ENCODE measurements at regions not wholly inside any gene's neighbourhood (a gene's known extent, or its start where the extent isn't known, plus 50 kb on each side); places are given as distances from the start of the nearest gene placed in this dataset.

DNA sequence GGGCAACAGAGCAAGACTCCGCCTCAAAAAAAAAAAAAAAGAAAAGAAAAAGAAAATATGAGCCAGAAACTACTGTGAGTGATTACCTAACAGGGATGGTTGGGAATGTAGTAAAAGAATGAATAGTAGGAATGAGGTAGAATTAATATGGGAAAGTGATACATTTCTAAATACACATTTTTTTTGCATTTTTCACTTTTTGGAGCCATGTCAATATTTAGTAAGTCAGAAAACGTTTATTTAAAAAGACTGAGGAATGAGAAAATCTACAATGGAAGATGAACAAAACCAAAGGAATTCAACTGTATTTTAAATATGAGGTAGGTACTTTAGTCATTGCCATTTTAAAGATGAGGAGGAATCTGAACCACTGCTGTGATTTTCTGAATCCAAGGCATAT lies 817.2 kb upstream of the CADM2 start:
- intact Hi-C loops (cut with micrococcal nuclease), result no loop called here
- Histone ChIP-seq H3K27ac (ENCODE audit: low read length) (no peak overlapping the region), H3K4me3 (ENCODE audit: low read length) (no peak overlapping the region), H3K27me3 (ENCODE audit: control insufficient read depth, insufficient read depth, low read length) (no peaks in the 10 kb centered on the region), H3K9me3 (ENCODE audit: control insufficient read depth, insufficient read depth, low read length) (no peaks in the 10 kb centered on the region), H3K4me1 (ENCODE audit: control insufficient read depth, insufficient read depth, low read length) (no peaks in the 10 kb centered on the region), H3K36me3 (ENCODE audit: control insufficient read depth, insufficient read depth, low read length) (no peaks in the 10 kb centered on the region)
- 90% methylated on average over 2 of the region's 2 CpGs for WGBS (ENCODE audit: insufficient coverage)
- DNase-seq, result no peak
- Mint-ChIP-seq H3K4me3 (no peak overlapping the region), H3K27ac (no peak overlapping the region), H3K36me3 (no peaks in the 10 kb centered on the region), H3K9me3 (peaks cover 7% of the 10 kb centered on the region in 2 donors), H3K4me1 (no peaks in the 10 kb centered on the region), H3K27me3 (ENCODE audit: low read depth in 2 of 2) (no peaks in the 10 kb centered on the region)
- TF ChIP-seq, protein P1, sequence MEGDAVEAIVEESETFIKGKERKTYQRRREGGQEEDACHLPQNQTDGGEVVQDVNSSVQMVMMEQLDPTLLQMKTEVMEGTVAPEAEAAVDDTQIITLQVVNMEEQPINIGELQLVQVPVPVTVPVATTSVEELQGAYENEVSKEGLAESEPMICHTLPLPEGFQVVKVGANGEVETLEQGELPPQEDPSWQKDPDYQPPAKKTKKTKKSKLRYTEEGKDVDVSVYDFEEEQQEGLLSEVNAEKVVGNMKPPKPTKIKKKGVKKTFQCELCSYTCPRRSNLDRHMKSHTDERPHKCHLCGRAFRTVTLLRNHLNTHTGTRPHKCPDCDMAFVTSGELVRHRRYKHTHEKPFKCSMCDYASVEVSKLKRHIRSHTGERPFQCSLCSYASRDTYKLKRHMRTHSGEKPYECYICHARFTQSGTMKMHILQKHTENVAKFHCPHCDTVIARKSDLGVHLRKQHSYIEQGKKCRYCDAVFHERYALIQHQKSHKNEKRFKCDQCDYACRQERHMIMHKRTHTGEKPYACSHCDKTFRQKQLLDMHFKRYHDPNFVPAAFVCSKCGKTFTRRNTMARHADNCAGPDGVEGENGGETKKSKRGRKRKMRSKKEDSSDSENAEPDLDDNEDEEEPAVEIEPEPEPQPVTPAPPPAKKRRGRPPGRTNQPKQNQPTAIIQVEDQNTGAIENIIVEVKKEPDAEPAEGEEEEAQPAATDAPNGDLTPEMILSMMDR (IDR thresholded peaks at IDR 0.05), result no peak
- no peak for ATAC-seq

DNA sequence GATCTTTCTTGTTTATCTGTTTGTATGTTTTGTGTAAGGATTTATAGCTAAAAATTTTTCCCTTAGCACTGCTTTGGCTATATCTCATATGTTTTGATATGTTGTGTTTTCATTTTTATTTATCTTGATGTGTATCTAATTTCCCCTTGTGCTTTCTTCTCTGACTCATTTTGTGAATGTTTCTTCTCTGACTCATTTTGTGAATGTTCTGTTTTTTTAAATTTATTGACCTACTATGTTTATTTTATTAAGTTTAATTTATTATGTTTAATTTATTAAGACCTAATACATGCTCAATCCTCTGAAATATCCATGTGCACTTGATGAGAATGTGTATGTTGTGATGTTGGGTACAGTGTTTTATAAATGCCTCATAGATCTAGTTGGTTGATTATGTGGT lies 793.5 kb upstream of the CADM2 start:
- Mint-ChIP-seq H3K9me3 (peaks cover 16 to 39% of the 10 kb centered on the region in 2 donors), H3K27me3 (ENCODE audit: low read depth in 2 of 2) (no peaks in the 10 kb centered on the region), H3K4me1 (no peaks in the 10 kb centered on the region), H3K27ac (no peak overlapping the region), H3K36me3 (peaks cover 14% of the 10 kb centered on the region), H3K4me3 (no peak overlapping the region)
- intact Hi-C loops (cut with micrococcal nuclease), result no loop called here
- ATAC-seq (no peak), DNase-seq (no peak)
- Histone ChIP-seq H3K9me3 (ENCODE audit: control insufficient read depth, insufficient read depth, low read length) (peaks cover 7% of the 10 kb centered on the region), H3K36me3 (ENCODE audit: control insufficient read depth, insufficient read depth, low read length) (no peaks in the 10 kb centered on the region), H3K27ac (ENCODE audit: low read length) (no peak overlapping the region), H3K4me1 (ENCODE audit: control insufficient read depth, insufficient read depth, low read length) (no peaks in the 10 kb centered on the region), H3K27me3 (ENCODE audit: control insufficient read depth, insufficient read depth, low read length) (no peaks in the 10 kb centered on the region), H3K4me3 (ENCODE audit: low read length) (no peak overlapping the region)
- TF ChIP-seq, protein P1 (IDR thresholded peaks at IDR 0.05), result no peak

DNA sequence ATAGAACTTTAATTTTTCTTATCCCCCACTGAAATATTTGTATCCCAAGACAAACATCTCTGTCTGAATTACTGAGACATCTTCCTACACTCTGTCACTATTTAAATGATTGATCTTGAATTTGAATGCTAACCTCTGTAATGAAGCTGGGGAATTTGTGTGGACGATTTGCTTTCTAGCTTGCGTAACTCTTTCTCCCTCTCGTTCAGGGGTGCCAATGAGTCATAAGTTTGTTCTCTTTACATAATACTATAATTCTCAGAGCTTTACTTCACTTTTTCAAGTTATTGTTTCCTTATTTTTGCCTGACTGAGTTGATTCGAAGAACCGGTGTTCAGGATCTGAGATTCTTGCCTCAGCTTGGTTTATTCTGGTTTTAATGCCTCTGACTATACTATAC lies 783.3 kb upstream of the CADM2 start:
- intact Hi-C loops (cut with micrococcal nuclease), result no loop called here
- Mint-ChIP-seq H3K4me3 (no peak overlapping the region), H3K27ac (no peak overlapping the region), H3K4me1 (no peaks in the 10 kb centered on the region), H3K27me3 (ENCODE audit: low read depth in 2 of 2) (no peaks in the 10 kb centered on the region), H3K9me3 (peaks cover 14 to 29% of the 10 kb centered on the region in 2 donors), H3K36me3 (no peaks in the 10 kb centered on the region)
- H3K36me3 ChIP-seq (ENCODE audit: control insufficient read depth, insufficient read depth, low read length), result no peaks in the 10 kb centered on the region
- H3K9me3 ChIP-seq (ENCODE audit: control insufficient read depth, insufficient read depth, low read length), result no peaks in the 10 kb centered on the region
- TF ChIP-seq, protein P1 (IDR thresholded peaks at IDR 0.05), result no peak
- no peak overlapping the region for H3K4me3 ChIP-seq (ENCODE audit: low read length)
- 85% methylated on average over 5 of the region's 5 CpGs for WGBS (ENCODE audit: insufficient coverage)
- DNase-seq (no peak), ATAC-seq (no peak)
- H3K27me3 ChIP-seq (ENCODE audit: control insufficient read depth, insufficient read depth, low read length), result no peaks in the 10 kb centered on the region
- no peaks in the 10 kb centered on the region for H3K4me1 ChIP-seq (ENCODE audit: control insufficient read depth, insufficient read depth, low read length)
- no peak overlapping the region for H3K27ac ChIP-seq (ENCODE audit: low read length)

DNA sequence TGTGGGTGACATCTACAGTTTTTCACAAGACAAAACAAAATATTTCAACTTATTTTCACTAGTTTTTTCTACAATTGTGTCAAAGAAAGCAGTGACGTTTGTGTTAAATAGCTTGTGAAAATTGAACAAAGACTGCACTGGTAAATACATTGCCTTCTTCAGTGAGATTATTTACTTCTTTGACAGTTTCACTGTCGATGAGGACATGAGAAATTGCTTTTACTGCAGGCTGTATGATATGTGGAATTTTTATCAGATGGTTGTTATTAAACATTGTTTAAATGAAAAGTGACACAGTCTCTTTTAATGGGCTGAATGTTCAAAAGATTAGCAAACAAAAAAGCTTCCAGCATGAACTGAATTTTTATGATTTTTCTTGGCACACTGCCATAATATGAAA lies 773.9 kb upstream of the CADM2 start:
- no peak for DNase-seq
- Histone ChIP-seq H3K36me3 (ENCODE audit: control insufficient read depth, insufficient read depth, low read length) (no peaks in the 10 kb centered on the region), H3K4me1 (ENCODE audit: control insufficient read depth, insufficient read depth, low read length) (no peaks in the 10 kb centered on the region), H3K4me3 (ENCODE audit: low read length) (no peak overlapping the region), H3K27me3 (ENCODE audit: control insufficient read depth, insufficient read depth, low read length) (no peaks in the 10 kb centered on the region), H3K27ac (ENCODE audit: low read length) (no peak overlapping the region), H3K9me3 (ENCODE audit: control insufficient read depth, insufficient read depth, low read length) (peaks cover 19% of the 10 kb centered on the region)
- TF ChIP-seq, protein P1 (IDR thresholded peaks at IDR 0.05), result no peak
- Mint-ChIP-seq H3K27ac (no peak overlapping the region), H3K9me3 (peaks cover 9 to 12% of the 10 kb centered on the region in 2 donors), H3K36me3 (no peaks in the 10 kb centered on the region), H3K4me3 (no peak overlapping the region), H3K4me1 (no peaks in the 10 kb centered on the region), H3K27me3 (ENCODE audit: low read depth in 2 of 2) (no peaks in the 10 kb centered on the region)
- ATAC-seq, result no peak
- WGBS (ENCODE audit: insufficient coverage), result 71% methylated on average over 2 of the region's 2 CpGs
- intact Hi-C loops (cut with micrococcal nuclease), result no loop called here

Data from natural killer cell (primary cell).